ENCODE measurements at regions not wholly inside any gene's neighbourhood (a gene's known extent, or its start where the extent isn't known, plus 50 kb on each side); places are given as distances from the start of the nearest gene placed in this dataset.
"Not testable (repeated sequence)": the region's sequence is repeated elsewhere in the genome, so short reads cannot be mapped to it uniquely, and the experiment has no call there.

DNA sequence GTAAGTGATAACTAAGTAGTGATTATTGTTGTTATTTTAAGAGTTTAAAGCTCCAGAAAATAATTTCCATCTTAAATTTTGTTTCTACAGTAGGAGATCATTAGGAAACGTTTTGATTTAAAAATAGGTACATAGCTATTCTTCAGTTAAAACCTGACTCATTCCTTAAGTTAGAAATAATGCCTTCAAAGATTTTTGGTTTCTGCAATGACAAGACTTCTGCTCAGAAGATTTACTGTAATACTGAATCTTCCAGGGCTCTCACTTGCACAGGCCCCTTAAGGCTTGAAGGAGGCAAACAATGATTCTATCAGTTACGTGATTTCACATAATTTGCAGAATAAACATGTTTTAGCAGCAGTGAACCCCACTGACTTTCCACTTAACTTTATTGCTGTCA is 333.7 kb downstream of the RAD51AP2 start:
- DNase-seq = no peak

DNA sequence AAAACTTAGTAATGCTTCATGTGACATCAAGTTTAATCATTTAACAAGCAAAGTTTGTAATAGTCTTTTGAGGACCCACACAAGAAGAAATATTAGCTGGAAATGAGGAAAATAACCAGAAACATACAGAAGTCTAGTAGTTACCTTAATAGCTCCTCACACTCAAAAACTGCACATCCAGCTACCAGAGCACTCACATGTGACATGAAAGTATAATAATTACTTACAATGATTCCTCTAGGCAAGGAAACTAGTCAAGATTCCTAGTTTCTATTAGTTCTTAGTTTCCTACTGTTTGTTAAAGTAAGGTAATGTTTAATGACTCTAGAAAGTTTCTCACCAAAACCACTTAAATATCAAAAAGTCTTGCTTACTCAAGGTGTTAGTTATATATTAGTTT is 335.8 kb downstream of the RAD51AP2 start:
- DNase-seq = no peak

DNA sequence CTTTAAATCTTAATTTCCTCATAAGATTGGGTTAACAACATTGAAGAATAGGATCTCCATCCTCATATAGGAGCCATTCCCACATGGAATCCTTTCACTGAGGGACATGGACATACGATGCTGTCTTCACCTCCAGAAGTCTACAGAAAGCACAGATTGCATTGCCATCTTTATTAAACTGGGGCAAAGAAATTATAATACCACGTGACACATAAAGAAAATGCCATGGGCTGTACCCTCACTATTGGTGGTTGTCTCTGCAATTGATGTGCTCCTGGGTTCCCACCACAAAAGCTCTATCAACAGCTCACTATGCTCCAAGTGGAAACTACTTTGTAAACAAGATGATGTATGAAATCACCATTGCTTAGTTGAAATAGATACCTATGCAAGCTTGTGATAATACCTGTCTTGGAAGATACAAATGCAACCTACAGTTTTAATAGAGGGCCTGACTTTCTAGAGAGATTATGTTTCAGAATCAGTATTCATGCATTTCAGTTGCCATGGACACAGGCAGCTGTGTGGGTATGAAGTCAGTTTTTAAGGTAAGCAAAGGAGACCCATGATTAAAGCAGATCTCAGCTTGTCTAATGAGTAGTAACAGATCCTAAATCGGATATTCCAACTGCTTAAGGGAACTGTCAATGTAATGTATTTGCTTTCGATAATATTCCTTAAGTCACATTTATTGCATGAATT is 337.0 kb downstream of the RAD51AP2 start:
- peak; percentile 68 for DNase-seq

DNA sequence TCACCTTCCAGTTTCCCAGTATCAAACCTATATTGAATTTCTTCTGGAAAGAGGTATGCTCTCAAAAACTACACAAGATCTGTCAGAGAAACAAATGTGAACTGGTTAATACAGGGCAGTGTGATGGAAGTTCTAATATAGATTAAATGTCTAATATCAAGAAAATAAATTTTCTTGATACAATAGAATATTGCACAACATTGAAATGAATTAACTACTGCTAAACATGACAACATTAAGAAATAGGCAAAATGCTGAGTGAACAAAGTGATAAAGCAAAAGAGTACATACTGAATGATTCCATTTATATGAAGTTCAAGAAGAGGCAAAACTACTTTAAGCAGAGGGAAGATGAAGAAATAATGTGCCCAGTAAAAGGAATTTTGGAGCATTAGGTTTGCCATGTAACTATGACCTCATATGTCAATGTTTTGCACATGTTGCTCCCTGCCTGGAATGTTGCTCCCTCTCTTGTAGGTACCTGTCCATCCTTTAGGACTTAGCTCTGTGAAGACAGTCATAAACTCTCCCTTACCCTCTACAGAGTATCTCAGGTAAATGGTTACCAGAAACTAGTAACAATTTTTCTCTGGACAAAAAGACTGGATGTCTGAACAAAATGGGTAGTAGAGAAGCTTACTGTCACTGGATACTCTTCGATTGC is 339.0 kb downstream of the RAD51AP2 start:
- no peak for DNase-seq

DNA sequence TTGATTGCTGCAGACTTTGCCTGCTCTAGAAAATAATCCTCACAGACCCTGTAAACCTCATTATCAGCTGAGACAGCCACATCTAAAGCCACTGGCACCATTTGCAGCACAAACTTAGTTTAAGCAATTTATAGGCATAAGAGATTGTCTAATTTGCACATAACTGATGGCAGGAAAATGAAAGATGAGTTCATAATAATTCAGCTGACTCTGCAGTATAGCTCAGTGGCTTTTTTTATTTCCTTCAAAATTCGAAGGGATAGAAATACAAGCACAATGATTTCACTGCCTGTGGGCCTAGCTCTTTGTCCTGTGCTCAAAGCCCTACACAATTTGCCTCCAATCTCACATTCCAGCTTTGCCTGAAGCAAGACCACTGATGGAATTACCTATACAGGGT is 341.2 kb downstream of the RAD51AP2 start:
- DNase-seq = no peak

DNA sequence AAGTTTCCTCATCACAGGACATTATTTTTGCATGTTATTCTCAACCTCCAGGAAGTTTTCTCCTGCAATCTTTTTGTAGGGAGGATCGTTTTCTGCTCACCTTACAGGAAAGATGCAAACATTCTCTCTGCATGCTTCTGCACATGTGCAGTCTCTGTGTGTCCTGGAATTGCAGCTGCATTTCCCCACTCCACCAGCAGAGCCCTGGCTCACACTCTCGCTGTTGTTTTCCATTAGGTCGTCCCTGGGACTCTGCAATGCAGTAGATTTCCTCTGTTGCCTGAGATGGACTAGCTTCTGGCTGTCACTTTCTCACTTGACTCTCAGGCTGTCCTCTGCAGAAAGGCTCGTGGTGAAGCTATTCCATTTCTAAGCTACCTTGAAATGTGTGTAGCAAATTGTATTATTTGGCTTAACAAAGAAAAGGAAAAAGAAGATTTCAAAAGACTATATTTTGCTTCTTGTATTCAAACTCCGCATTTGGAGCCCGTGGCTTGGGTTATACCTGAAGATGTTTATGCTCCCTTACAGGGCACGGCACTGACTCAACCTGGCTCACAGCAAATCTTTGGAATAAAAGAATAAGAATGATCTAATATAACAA is 346.7 kb downstream of the RAD51AP2 start:
- DNase-seq = peak; percentile 19

DNA sequence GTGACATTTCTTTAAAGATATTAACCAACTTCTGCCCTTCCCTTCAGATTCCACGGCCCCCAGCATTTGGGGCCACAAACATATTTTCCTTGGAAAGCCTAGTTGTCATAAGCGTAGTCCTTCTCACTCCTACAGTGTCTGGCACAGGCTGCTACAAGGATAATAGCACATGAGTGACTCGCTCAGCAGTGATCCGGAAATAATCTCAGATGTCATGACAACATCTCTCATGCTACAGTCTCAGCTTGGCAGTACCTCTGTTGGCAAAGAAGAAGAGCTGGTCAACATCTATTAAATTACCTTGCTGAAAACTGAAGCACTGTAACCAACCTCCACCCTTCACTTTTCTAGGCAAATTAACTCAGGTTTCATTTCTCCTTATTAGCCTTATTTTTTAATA is 351.7 kb downstream of the RAD51AP2 start:
- peak; percentile 83 for DNase-seq

DNA sequence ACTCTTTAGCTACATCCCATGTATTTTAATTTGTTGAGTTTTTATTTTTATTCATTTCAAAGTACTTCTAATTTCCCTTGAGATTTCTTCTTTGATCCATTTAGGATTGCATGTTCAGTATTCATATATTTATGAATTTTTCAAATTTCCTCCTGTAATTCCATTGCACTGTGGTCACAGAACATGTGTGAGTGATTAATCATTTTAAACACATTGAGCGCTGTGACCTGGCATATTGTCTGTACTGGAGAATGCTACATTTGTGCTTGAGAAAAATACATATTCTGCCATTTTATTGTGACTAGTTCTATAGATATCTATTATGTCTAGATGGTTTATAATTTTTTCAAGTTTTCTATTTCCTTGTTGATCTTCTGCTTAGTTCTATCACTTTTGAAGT is 353.7 kb downstream of the RAD51AP2 start:
- no peak for DNase-seq

DNA sequence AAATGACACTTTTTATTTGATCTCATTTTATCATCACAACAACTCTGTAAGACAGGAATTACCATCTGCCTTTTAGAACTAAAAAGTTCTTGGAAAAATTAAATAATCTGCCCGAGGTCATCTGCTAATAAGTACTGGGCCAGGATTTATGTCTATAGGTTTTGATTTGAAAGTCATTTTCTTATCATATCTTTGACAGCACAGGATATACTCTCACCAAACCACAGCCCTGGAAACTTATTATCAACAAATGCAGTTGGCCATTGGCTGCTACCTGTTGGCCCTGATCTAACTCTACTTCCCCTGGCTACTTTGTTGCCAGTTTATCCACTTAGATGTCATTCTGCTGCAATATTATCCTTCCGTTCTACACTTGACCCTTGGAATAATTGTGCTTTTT is 354.6 kb downstream of the RAD51AP2 start:
- DNase-seq = no peak

DNA sequence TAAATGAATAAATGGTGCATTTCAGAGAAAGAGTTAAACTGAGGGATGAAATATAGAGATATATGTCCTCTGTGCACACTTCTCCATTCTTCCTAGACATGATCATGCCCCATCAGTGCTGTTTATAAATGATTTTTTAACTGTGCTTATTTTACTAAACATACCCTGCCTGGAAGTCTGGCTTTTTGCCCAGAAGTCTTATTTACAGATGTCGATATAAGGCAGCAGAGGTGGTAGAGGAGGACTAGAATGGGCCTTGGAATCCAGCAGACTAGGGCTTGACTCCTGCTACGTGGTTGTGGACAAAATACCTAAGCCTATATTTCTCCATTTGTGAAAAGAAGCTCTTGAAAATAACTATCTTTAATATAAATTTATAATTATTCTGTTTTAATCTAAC is 355.5 kb downstream of the RAD51AP2 start:
- DNase-seq = peak; percentile 87

DNA sequence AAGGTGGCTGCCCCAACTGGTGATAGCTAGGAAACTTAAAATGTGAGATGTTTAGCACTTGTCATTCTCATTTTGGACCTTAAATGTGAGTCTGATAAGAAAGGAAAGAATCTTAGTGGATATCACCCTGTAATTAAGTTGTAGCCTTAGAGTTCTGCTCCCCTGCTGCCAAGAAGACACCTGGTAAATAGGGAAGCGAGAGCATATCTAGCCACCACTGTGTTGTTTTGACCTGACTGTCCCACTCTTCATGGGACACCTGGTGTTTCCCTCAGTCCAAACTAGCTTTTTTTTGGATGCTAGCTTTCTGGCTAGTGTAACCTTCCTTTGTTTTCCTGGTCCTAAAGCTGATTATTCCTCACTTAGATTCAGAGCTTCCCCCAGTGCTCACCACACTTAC is 357.6 kb downstream of the RAD51AP2 start:
- DNase-seq = no peak

DNA sequence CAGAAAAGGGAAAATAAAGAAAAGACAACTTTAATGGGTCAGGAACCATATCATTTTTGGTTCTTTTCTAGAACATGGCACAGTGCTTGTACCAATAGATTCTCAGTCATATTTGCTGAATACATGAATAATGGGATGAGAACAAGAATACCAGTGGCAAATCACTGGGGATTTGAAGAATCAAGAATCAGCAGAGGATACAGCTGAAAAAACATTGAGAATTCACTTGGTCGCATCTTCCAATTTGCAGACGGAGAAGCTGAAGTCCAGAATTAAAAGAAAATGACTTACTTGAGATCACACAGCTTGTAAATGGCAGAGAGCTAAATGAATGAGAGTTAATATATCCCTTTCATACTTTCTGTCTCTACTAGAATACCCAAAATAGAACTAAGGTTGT is 362.2 kb downstream of the RAD51AP2 start:
- DNase-seq = no peak

DNA sequence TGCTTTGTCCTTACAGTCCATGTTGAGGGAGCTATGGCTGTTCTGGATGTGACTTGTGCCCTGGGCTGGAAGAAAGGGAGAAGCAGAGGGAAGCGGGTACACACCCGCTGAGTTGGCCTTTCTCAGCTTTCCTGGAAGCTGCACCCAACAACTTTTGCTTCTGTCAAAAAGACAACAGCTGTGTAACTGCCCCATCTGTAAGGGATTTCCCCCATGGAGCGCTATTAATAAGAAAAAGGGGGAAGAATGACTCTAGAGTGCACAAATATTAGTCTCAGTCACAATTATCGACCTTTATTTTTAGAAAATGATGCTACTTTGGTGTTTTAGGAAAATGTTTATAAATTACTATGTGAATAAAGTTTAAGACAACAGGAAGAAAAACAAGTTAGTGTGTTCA is 368.3 kb downstream of the RAD51AP2 start:
- no peak for DNase-seq

DNA sequence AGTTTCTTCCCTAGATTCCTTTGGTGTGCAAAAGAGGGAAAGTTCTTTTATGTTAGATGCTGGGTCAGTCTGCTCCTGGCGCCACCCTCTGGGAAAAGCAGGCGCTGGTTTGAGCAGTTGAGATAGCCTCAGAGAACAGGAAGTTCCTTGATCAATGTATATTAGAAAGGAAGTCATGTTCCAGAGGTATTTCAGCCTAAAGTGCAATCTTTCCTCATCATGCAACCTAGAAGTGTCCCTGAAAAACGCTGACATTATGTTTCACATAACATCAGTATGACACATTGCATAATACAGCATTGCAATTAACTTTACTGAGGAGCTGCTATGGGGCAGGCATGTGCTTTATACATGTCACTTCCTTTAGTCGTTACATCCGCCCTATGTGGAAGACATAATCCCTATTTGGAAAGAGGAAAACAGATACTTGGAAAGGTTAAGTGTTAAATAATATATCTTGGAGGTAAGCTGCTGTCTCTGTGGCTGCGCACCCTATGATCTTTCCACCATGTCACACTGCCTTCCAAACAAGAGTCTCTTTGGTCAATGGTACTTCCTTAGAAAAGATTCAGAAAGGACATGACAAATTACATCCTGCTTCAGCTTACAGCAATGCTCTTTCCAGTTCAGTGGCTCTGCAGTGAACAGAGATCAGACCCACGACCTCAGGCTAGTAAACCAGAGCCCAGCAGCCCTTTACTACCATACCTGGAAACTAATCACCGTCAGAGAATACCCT is 369.7 kb downstream of the RAD51AP2 start:
- DNase-seq = peak; percentile 12

DNA sequence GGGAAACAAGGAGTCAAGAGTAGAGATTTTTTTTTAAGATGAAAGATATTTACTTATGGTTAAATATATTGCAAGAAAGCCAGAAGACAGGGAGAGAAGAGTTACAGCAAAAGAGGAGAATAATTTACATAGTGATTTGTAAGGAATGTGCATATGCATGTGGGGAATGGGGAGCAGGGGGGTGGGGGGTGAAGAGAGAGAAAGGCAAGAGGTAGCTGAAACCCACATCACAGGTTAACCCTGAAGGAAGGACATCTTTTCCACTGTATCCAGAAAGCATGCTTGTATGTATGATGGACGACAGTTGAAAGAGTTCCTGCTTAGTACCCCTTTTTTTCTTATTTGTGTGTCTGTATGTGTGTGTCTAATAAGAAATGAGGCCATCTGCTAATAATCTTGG is 371.9 kb downstream of the RAD51AP2 start:
- no peak for DNase-seq

DNA sequence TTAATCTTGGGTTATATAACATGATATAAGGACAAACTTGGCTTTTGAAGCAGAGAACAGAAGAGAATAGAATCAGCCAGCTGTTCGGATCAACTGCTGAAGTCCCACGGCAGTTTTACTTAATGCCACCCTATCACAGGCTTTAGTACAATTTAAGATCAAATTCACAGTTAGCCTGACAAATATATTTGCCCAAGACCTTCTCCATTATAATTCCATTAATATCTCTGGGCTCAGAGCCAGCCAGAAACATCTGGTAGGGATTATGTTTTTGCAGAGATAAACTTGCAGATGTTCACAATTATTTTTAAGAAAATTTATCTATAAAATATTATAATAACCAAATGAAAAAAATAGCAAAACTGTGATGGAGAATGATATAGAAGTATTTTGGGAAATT is 381.4 kb downstream of the RAD51AP2 start:
- no peak for DNase-seq

DNA sequence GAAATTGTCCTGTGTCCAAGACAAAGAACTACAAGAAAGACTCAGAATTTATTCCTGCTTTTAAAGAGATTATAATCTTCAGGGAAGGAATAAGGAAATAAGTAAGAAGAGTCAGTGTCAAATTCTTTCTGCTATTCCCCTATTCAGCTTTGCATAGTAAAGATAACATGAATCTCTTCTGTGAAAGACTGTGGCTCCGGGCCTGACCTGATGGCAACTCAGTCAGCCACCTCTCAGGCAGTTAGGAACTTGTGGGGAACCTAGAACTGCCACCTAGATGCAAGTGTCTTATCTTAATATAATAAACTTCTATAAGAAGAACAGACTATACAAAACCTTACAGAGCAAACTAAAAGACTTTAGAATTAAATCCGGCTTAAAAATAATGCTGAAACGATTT is 382.0 kb downstream of the RAD51AP2 start:
- DNase-seq = no peak

DNA sequence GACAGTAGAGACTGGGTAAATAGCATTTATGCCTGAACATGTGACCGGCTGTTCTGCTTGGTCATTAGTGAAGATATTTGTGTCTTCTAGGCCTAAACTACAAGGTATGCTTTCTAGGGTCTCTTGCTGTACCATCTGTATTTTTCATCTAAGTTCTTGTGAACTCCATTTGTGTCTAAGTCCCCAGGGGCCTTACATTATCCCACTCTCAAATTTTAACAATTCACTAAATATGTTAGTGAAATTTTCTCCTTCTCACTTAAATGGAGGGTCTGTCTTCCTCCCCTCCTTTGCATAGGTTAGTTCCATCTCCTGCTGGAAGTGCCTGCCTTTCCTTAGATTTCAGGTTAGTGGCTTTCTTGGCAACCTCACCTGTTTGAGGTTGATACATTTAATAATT is 382.6 kb downstream of the RAD51AP2 start:
- DNase-seq = no peak

DNA sequence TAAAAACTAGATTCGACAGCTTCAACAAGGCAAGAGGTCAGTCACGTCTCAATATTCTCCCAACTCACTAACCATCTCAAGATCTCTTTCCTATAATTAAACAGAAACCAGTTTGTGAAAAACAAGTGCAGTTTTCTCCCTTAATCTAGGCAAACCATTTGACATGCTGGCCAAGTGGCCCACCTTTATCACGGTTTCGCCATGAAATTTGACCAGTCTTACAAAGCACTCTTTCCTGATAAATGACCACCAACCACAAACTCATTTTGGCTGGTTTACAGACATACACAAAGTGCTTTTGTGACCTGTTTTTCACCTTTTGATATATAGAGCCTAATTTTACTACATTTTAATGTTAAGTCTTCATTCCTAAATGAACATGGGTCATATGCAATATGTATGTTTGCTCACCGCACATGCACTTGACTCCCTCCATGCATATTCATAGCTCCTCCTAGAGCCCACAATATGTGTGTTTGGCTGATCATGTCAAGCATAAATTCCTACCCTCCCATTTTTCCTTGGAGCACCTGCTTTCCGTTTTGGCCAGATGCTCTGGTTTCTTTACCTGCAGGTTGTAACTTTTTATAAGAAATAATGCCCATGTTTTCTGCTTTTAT is 385.1 kb downstream of the RAD51AP2 start:
- no peak for DNase-seq

DNA sequence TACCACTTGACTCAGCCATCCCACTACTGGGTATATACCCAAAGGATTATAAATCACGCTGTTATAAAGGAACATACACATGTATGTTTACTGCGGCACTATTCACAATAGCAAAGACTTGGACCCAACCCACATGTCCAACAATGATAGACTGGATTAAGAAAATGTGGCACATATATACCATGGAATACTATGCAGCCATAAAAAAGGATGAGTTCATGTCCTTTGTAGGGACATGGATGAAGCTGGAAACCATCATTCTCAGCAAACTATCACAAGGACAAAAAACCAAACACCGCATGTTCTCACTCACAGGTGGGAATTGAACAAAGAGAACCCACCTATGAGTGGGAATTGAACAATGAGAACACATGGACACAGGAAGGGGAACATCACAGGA is 387.6 kb downstream of the RAD51AP2 start:
- not testable (repeated sequence) for DNase-seq

DNA sequence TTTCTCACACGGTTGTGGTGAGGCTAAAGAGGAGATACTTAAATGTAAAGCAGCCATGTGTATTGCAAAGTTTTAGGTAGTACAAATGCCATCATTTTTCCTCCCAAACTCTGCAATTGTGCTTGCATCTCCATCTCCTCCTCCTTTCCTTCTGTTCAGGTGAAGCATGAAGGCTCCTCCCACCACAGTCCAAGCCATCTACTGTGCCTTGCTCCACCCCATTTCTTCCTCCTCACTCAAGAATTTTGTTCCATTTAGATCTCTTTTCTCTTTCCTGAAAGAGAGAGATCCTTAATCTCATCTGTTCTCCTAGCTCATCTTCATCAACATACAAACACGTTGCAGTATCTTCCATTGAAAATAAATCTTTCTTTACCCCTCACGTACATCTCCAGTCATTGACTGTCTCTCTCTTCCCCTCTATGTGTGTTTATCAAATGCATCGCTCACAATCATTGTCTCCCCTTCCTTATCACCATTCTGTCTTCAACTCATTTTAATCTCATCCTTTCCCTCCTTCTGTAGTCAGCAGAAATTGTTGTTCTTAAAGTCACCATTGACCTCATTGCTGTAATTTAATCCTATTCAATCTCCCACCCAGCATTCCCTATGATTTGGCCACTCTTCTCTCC is 392.1 kb downstream of the RAD51AP2 start:
- no peak for DNase-seq

DNA sequence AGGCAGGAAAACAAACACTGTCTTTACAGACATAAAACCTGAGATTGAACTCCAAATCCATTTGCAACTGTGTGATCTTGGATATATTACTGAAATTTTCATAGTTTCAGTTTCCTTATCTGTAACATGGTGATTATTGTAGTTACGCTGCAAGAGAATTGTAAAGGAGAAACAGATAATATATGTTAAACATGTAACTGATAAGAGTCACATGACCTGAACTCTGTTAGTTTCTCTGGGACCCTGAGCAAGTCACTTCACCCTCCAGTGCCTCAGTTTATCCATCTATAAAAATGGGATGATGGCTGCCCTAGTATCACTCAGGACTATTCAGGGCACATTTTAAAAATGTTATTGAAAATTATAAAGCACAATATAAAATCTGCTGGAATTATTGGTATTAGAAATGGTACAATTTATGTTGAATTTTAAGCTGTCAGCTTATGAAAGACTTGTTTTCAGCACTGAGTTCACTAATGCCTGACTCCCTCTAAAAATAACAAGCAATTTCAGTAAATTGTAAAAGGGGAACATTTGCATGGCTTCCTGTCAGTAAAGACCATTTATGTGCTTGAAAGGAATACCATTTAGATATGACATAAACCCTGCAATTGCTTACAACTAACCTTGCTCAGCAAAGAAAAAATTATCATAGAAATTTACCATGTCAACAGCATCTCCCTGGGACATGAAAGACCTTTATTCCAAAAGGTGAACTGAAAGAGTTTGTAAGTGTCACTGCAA is 393.5 kb downstream of the RAD51AP2 start:
- no peak for DNase-seq
